HG02623 (cell line): ENCODE measurements at regions not wholly inside any gene's neighbourhood (a gene's known extent, or its start where the extent isn't known, plus 50 kb on each side); places are given as distances from the start of the nearest gene placed in this dataset.
"Not testable (repeated sequence)": the region's sequence is repeated elsewhere in the genome, so short reads cannot be mapped to it uniquely, and the experiment has no call there.

Experiments used
- ATAC-seq: cut with Tn5 transposase; IDR thresholded peaks from one replicate; pipeline ENCODE4 v1.9.1; 2021; ENCODE audit warnings: moderate library complexity; ENCODE audit not compliant: unreplicated experiment

DNA sequence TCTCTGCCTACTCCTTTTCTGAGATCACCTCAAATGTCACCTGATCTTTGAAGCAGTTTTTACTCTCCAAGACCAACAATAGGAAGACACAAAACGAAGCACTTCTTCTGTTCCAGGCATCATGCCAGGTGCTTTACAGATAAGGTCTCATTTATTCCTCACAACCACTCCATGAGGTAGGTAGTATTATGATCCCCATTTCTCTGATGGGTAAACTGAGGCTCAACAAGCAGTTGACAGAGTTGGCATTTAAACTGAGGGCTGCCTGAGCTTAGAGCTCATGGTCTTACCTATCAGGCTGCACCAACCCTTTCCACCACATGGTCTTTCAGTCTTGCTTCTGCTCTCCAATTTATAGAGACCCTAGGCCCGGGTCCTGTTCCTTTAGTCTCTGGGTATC is 147.2 kb upstream of the JUN start:
- ATAC-seq = no peak

GRCh38 chr1:58931756-58932155 is 147.9 kb upstream of the JUN start:
- no peak for ATAC-seq

- no peak for ATAC-seq
Observed at GRCh38 chr1:58932859-58933598, 149.2 kb upstream of the JUN start.

DNA sequence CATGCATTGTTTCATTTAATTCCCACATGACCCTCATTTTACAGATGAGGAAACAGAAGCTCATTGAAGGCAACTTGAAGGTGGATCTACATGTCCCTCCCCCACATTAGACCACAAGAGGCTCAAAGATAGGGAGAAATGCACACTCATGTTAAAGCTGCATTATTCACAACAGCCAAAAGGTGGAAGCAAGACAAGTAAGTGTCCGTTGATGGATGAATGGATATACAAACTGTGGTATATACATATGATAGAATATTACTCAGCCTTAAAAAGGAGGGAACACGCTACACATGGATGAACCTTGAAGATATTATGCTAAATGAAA is 149.7 kb upstream of the JUN start:
- no peak for ATAC-seq

DNA sequence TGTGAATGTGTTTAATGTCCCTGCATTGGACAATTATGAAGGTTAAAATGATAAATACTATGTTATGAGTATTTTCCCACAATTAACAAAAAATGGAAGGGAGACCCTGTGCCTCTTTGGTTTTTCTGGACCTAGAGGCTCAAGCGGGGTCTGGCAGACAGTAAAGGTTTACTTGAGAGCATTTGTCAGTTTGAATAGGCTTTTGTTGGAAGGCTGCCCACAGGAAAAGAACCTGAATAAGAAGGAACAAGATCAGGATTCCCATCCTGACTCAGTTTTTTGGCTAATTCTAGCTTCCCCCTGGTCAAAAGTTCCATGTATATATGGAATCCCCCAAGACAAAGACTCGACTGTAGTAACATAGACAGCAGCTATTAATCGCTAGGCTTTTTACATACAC is 150.9 kb upstream of the JUN start:
- ATAC-seq = no peak

DNA sequence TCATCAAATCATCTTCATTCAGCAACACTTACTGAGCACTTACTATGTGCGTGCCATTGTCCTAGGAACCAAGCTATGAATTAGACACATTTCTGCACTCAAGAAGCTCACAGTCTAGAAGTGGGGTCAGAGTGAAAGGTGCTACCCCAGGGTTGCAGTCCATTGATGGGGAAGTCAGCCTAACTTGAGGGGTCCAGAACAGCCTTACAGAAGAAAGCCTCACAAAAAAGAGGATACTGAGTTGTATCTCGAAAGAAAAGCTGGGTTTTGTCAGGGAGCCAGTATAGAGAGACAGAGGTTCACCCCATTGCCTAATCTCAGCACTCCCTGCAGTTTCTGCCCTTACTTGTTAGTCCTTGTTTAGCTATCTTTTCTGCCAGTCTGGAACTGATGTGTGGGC is 153.1 kb upstream of the JUN start:
- no peak for ATAC-seq

DNA sequence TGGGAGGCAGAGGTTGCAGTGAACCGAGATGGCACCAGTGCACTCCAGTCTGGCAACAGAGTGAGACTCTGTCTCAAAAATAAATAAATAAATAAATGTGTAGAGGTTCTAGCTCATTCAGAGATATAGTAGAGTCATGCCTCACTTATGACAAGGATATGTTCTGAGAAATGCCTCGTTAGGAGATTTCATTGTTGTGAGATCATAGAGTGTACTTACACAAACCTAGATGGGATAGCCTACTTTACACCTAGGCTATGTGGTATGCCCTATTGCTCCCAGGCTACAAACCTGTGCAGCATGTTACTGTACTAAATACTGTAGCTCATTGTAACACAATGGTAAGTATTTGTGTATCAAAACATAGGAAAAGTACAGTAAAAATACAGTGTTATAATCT is 155.3 kb upstream of the JUN start:
- no peak for ATAC-seq

GRCh38 chr1:58939666-58940370 is 156.0 kb upstream of the JUN start:
- no peak for ATAC-seq

GRCh38 chr1:58941471-58942289 is 157.8 kb upstream of the JUN start:
- no peak for ATAC-seq

GRCh38 chr1:58942759-58943191 is 158.9 kb upstream of the JUN start:
- no peak for ATAC-seq

DNA sequence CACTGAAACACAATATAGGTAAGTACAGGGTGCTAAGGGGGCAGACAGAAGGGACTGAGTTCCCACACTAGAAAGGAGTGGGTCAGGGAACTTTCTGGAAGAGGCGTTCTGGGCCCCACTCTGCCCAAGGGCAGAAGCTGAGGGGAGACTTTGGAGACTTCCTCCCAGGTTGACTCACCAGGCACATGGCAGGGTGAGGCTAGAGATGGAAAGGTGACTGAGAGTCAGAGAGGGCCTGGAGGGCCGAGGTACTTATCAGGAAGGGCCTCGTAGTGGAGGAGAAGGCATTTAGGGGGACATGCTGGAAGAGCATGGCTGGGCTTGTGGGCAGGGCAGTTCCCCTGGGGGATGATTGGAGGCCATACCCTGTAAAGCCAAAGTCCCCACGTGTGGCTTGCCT is 159.9 kb upstream of the JUN start:
- no peak for ATAC-seq

- no peak for ATAC-seq
Observed at GRCh38 chr1:58944439-58944838, 160.6 kb upstream of the JUN start.

- ATAC-seq = no peak
Observed at GRCh38 chr1:58946390-58946789, 162.5 kb upstream of the JUN start.

- ATAC-seq = no peak
Observed at GRCh38 chr1:58948671-58949070, 164.8 kb upstream of the JUN start.

DNA sequence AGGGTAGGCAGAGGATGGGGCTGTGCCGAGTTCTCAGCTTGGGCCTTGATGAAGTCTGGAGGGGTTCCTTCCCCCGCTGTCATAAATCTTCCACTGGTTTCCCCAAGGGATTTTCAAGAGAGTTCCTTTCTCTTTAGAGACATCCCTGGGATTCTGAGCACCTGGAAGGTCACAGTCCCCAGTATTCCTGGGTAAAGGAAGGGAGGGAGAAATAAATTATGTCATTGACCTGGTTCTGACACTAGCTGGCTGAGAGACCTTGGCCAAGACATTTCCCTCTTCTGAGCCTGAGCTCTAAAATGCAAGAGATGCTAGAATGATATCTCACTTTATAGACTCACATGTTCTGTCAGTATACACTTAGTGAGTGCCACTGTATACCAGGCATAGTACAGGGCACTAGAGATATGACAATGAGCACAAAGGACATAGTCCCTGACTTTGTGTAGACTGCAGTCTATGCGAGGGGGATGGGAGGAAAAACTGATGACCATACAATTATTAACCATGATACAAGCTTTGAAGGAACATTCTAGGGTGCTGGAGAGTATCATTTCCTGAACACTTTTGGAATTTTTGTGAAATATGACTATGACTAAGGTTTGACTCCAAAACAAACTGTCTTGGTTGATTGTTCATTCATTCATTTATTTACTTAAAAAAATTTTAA is 165.8 kb upstream of the JUN start:
- no peak for ATAC-seq

DNA sequence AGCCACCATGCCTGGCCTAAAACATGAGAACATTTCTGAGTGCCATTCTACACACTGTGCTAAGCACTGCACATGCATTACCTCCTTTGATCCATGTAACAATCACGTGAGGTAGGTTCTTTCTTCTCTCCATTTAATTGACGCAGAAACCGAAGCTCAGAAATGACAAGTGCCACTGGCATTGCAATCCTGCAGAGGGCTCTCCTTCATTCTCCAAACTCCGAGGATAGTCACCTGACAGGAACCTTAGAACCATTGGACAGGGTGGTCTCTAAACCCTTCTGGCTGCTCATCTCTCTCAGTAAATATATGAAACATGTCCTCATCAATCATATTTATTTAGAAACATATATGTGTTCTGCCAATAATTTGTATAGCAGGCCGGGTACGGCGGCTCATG is 167.1 kb upstream of the JUN start:
- no peak for ATAC-seq

- not testable (repeated sequence) for ATAC-seq
Observed at GRCh38 chr1:58953951-58954350, 170.1 kb upstream of the JUN start.

DNA sequence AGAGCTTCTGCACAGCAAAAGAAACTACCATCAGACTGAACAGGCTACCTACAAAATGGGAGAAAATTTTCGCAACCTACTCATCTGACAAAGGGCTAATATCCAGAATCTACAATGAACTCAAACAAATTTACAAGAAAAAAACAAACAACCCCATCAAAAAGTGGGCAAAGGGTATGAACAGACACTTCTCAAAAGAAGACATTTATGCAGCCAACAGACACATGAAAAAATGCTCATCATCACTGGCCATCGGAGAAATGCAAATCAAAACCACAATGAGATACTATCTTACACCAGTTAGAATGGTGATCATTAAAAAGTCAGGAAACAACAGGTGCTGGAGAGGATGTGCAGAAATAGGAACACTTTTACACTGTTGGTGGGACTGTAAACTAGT is 179.4 kb upstream of the JUN start:
- not testable (repeated sequence) for ATAC-seq

DNA sequence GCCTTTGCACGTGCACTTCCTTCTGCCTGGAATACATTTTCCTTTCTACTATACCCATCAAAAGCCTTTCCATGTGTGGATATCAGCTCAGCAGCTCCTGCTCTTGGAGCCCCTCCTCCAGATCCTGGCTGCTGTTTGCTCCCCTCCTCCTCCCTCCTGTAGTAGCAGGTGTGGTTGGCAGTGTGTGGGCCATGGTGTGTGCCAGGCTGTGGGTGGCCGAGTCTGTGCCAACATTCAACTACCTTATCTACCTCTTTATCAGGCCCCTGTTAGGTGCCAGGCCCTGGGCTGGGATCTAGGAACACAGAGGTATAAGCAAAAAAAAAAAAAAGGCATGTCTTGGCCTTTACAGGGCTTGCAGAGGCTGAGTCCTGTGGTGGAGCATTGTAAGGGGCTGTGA is 180.6 kb upstream of the JUN start:
- ATAC-seq = no peak

- no peak for ATAC-seq
Observed at GRCh38 chr1:58964880-58965279, 181.0 kb upstream of the JUN start.
